ENCODE measurements at regions not wholly inside any gene's neighbourhood (a gene's known extent, or its start where the extent isn't known, plus 50 kb on each side); places are given as distances from the start of the nearest gene placed in this dataset.

DNA sequence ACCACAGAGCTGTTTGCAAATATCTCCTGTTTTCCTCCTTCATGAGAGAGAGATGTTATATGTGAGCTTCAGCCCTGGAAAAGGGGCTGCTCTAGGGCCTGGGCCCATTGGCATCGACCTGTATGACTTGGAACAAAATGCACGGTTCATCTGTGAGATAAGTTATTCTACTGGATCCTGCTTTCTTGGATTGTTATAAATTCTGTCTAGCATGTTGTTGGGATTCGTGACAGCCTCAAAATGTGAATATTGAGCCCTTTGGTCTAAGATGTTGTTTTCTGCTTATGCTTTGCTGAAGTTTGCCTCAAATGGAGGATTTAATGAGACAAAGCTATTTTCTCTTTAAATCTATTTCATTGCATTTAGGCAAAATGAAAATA is 372.9 kb downstream of the EN1 start:
- TF ChIP-seq, protein P1, sequence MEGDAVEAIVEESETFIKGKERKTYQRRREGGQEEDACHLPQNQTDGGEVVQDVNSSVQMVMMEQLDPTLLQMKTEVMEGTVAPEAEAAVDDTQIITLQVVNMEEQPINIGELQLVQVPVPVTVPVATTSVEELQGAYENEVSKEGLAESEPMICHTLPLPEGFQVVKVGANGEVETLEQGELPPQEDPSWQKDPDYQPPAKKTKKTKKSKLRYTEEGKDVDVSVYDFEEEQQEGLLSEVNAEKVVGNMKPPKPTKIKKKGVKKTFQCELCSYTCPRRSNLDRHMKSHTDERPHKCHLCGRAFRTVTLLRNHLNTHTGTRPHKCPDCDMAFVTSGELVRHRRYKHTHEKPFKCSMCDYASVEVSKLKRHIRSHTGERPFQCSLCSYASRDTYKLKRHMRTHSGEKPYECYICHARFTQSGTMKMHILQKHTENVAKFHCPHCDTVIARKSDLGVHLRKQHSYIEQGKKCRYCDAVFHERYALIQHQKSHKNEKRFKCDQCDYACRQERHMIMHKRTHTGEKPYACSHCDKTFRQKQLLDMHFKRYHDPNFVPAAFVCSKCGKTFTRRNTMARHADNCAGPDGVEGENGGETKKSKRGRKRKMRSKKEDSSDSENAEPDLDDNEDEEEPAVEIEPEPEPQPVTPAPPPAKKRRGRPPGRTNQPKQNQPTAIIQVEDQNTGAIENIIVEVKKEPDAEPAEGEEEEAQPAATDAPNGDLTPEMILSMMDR (IDR thresholded peaks at IDR 0.05; ENCODE audit: insufficient read depth, low read length, poor library complexity, severe bottlenecking) = no peak
- TF ChIP-seq EZH2phosphoT487 (conservative IDR thresholded peaks at IDR 0.05; ENCODE audit: low read length) = no peak

All from SU-DHL-6 (cell line).